ENCODE measurements at regions not wholly inside any gene's neighbourhood (a gene's known extent, or its start where the extent isn't known, plus 50 kb on each side); places are given as distances from the start of the nearest gene placed in this dataset.
A peak's percentile ranks its signal among the peaks of the same experiment; 100 is the strongest.

- Histone ChIP-seq H3K4me3 (no peak overlapping the region), H3K4me1 (replicated peaks in 1 of 2) (peaks cover 16 to 18% of the 10 kb centered on the region in 2 donors), H3K27ac (no peak overlapping the region)
- ATAC-seq (replicated peaks in 6 of 8): no peak
- 47 to 100% (median 80%) methylated on average over 1 to 2 of the region's 2 CpGs for WGBS, 10 experiments
- in situ Hi-C loops (cut with MboI; ENCODE audit: low pct_unique_long_range_greater_than_20kb in 2 of 9, low sequenced_read_pairs in 9 of 9, unreplicated experiment in 9 of 9): no loop called here
These were observed 413.4 kb upstream of the JARID2 start for GRCh38 chr6:14832427-14832826.

GRCh38 chr6:14834851-14835530 is 410.9 kb upstream of the JARID2 start:
- ATAC-seq (replicated peaks in 6 of 8): no peak
- in situ Hi-C loops (cut with MboI; ENCODE audit: low pct_unique_long_range_greater_than_20kb in 2 of 9, low sequenced_read_pairs in 9 of 9, unreplicated experiment in 9 of 9): no loop called here
- 4 to 100% (median 94%) methylated on average over 1 to 4 of the region's 4 CpGs for whole genome bisulfite sequencing, 10 experiments
- Histone ChIP-seq H3K4me3 (no peak overlapping the region), H3K27ac (no peak overlapping the region), H3K4me1 (replicated peaks in 1 of 2) (peaks cover 11 to 21% of the 10 kb centered on the region in 2 donors)

DNA sequence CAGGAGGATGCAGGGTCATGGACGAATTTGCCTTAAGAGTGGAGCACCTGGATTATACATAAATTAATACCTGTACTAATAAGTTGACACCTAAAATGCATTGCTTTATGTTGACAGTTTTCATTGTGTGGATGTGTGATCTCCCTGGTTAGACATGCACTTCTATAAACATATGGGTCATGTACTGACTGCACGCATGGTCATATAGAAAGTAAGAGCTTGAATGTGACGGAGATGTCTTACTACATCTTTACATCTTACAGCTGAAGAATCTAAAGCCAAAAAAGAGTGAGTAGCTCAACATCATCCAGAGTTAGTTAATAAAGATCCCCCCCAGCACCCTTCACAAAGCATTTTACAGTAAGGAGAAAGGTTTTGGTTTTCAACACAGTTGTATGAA is 408.4 kb upstream of the JARID2 start:
- no peak for ATAC-seq (replicated peaks in 6 of 8)
- in situ Hi-C loops (cut with MboI; ENCODE audit: low pct_unique_long_range_greater_than_20kb in 2 of 9, low sequenced_read_pairs in 9 of 9, unreplicated experiment in 9 of 9): no loop called here
- 77 to 95% (median 87%) methylated on average over 1 to 3 of the region's 3 CpGs; no CpG with 5 or more reads in 3 of the 10 experiments for WGBS, 10 experiments
- no peak overlapping the region for H3K4me3 ChIP-seq
- H3K27ac ChIP-seq: no peak overlapping the region
- peaks cover 3 to 10% of the 10 kb centered on the region in 2 donors for H3K4me1 ChIP-seq (replicated peaks in 1 of 2)

GRCh38 chr6:14838133-14838583 is 407.7 kb upstream of the JARID2 start:
- Histone ChIP-seq H3K27ac (no peak overlapping the region), H3K4me3 (no peak overlapping the region), H3K4me1 (replicated peaks in 1 of 2) (peaks cover 3 to 9% of the 10 kb centered on the region in 2 donors)
- in situ Hi-C loops (cut with MboI; ENCODE audit: low pct_unique_long_range_greater_than_20kb in 2 of 9, low sequenced_read_pairs in 9 of 9, unreplicated experiment in 9 of 9): no loop called here
- WGBS, 10 experiments: 4 to 69% (median 12%) methylated on average over 3 to 4 of the region's 4 CpGs; no CpG with 5 or more reads in 2 of the 10 experiments
- peak in 5 of 8 experiments; percentile 23 to 61 (median 27) for ATAC-seq (replicated peaks in 6 of 8)

- peaks cover 3 to 9% of the 10 kb centered on the region in 2 donors for H3K4me1 ChIP-seq (replicated peaks in 1 of 2)
- no peak overlapping the region for H3K27ac ChIP-seq
- ATAC-seq (replicated peaks in 6 of 8): peak in 7 of 8 experiments; percentile 22 to 96 (median 84)
- 8 to 100% (median 88%) methylated on average over 2 to 8 of the region's 8 CpGs; no CpG with 5 or more reads in 1 of the 10 experiments for WGBS, 10 experiments
- no peak overlapping the region for H3K4me3 ChIP-seq
- in situ Hi-C loops (cut with MboI; ENCODE audit: low pct_unique_long_range_greater_than_20kb in 2 of 9, low sequenced_read_pairs in 9 of 9, unreplicated experiment in 9 of 9): no loop called here
These were observed 403.9 kb upstream of the JARID2 start for GRCh38 chr6:14841901-14842421.

GRCh38 chr6:14844411-14844810 is 401.5 kb upstream of the JARID2 start:
- Histone ChIP-seq H3K4me1 (replicated peaks in 1 of 2) (no peaks in the 10 kb centered on the region), H3K27ac (no peak overlapping the region), H3K4me3 (no peak overlapping the region)
- in situ Hi-C loops (cut with MboI; ENCODE audit: low pct_unique_long_range_greater_than_20kb in 2 of 9, low sequenced_read_pairs in 9 of 9, unreplicated experiment in 9 of 9): no loop called here
- no peak for ATAC-seq (replicated peaks in 6 of 8)
- 60 to 100% (median 100%) methylated on average over 1 to 8 of the region's 17 CpGs; no CpG with 5 or more reads in 1 of the 10 experiments for WGBS, 10 experiments

- H3K27ac ChIP-seq: no peak overlapping the region
- WGBS, 10 experiments: 80 to 100% (median 87%) methylated on average over 1 to 3 of the region's 3 CpGs; no CpG with 5 or more reads in 2 of the 10 experiments
- in situ Hi-C loops (cut with MboI; ENCODE audit: low pct_unique_long_range_greater_than_20kb in 2 of 9, low sequenced_read_pairs in 9 of 9, unreplicated experiment in 9 of 9): no loop called here
- ATAC-seq (replicated peaks in 6 of 8): no peak
- no peak overlapping the region for H3K4me3 ChIP-seq
- H3K4me1 ChIP-seq (replicated peaks in 1 of 2): no peaks in the 10 kb centered on the region
These were observed 397.9 kb upstream of the JARID2 start for GRCh38 chr6:14848019-14848418.

GRCh38 chr6:14849185-14849584 is 396.7 kb upstream of the JARID2 start:
- ATAC-seq (replicated peaks in 6 of 8): peak; percentile 18 to 95 (median 48)
- Histone ChIP-seq H3K4me1 (replicated peaks in 1 of 2) (no peaks in the 10 kb centered on the region), H3K27ac (no peak overlapping the region), H3K4me3 (no peak overlapping the region)
- in situ Hi-C loops (cut with MboI; ENCODE audit: low pct_unique_long_range_greater_than_20kb in 2 of 9, low sequenced_read_pairs in 9 of 9, unreplicated experiment in 9 of 9): no loop called here

DNA sequence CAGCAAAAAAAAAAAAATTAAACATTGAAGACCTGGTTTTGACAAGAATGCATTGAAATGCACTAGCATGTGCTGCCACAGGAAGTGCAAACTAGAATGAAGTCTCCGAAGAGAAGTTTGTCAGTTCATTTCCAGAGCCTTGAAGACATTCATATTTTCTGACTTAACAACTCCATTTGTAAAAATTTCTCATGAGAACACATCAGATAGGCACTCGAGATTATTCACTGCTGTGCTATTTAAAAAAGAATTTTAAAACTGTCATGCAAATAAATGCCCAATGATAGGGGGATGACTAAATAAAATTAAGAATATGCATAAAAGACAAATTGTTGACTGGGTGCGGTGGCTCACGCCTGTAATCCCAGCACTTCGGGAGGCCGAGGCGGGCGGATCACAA is 394.6 kb upstream of the JARID2 start:
- Histone ChIP-seq H3K4me1 (replicated peaks in 1 of 2) (peaks cover 3 to 10% of the 10 kb centered on the region in 2 donors), H3K4me3 (no peak overlapping the region), H3K27ac (no peak overlapping the region)
- 6 to 100% (median 75%) methylated on average over 1 to 8 of the region's 8 CpGs for WGBS, 10 experiments
- peak in 2 of 8 experiments; percentile 23 to 24 for ATAC-seq (replicated peaks in 6 of 8)
- in situ Hi-C loops (cut with MboI; ENCODE audit: low pct_unique_long_range_greater_than_20kb in 2 of 9, low sequenced_read_pairs in 9 of 9, unreplicated experiment in 9 of 9): no loop called here

GRCh38 chr6:14852375-14852774 is 393.5 kb upstream of the JARID2 start:
- ATAC-seq (replicated peaks in 6 of 8): no peak
- 61 to 100% (median 90%) methylated on average over 1 to 5 of the region's 5 CpGs; no CpG with 5 or more reads in 2 of the 10 experiments for WGBS, 10 experiments
- in situ Hi-C loops (cut with MboI; ENCODE audit: low pct_unique_long_range_greater_than_20kb in 2 of 9, low sequenced_read_pairs in 9 of 9, unreplicated experiment in 9 of 9): no loop called here

GRCh38 chr6:14856177-14856576 is 389.7 kb upstream of the JARID2 start:
- peaks cover 3 to 10% of the 10 kb centered on the region in 2 donors for H3K4me1 ChIP-seq (replicated peaks in 1 of 2)
- WGBS, 10 experiments: 74 to 100% (median 97%) methylated on average over 1 to 6 of the region's 7 CpGs; no CpG with 5 or more reads in 3 of the 10 experiments
- no peak for ATAC-seq (replicated peaks in 6 of 8)
- no peak overlapping the region for H3K4me3 ChIP-seq
- in situ Hi-C loops (cut with MboI; ENCODE audit: low pct_unique_long_range_greater_than_20kb in 2 of 9, low sequenced_read_pairs in 9 of 9, unreplicated experiment in 9 of 9): no loop called here
- H3K27ac ChIP-seq: no peak overlapping the region

More at GRCh38 chr6:14852375-14852774, 393.5 kb upstream of the JARID2 start:
- H3K4me1 ChIP-seq (replicated peaks in 1 of 2): peaks cover 3 to 10% of the 10 kb centered on the region in 2 donors
- no peak overlapping the region for H3K4me3 ChIP-seq
- no peak overlapping the region for H3K27ac ChIP-seq

- ATAC-seq (replicated peaks in 6 of 8): no peak
- WGBS, 10 experiments: 60 to 100% (median 97%) methylated on average over 1 to 7 of the region's 9 CpGs; no CpG with 5 or more reads in 2 of the 10 experiments
- Histone ChIP-seq H3K4me1 (replicated peaks in 1 of 2) (peaks cover 3 to 10% of the 10 kb centered on the region in 2 donors), H3K4me3 (no peak overlapping the region), H3K27ac (no peak overlapping the region)
- in situ Hi-C loops (cut with MboI; ENCODE audit: low pct_unique_long_range_greater_than_20kb in 2 of 9, low sequenced_read_pairs in 9 of 9, unreplicated experiment in 9 of 9): no loop called here
These were observed 388.9 kb upstream of the JARID2 start for GRCh38 chr6:14857001-14857400.

GRCh38 chr6:14857501-14857900 is 388.4 kb upstream of the JARID2 start:
- H3K4me1 ChIP-seq (replicated peaks in 1 of 2): peaks cover 3 to 10% of the 10 kb centered on the region in 2 donors
- no peak for ATAC-seq (replicated peaks in 6 of 8)
- 80 to 96% methylated on average over 1 to 5 of the region's 16 CpGs; no CpG with 5 or more reads in 8 of the 10 experiments for WGBS, 10 experiments
- in situ Hi-C loops (cut with MboI; ENCODE audit: low pct_unique_long_range_greater_than_20kb in 2 of 9, low sequenced_read_pairs in 9 of 9, unreplicated experiment in 9 of 9): no loop called here
- H3K27ac ChIP-seq: no peak overlapping the region
- H3K4me3 ChIP-seq: no peak overlapping the region

All from motor neuron (in vitro differentiated cells).